Ovary (tissue), 7 donors: ENCODE measurements at regions not wholly inside any gene's neighbourhood (a gene's known extent, or its start where the extent isn't known, plus 50 kb on each side); places are given as distances from the start of the nearest gene placed in this dataset.

ENCODE experiments used
- DNase-seq, 5 donors: peaks; one replicate each; pipeline ENCODE4 v3.0.0-alpha.2; 2019 to 2020
- H3K27ac ChIP-seq, 2 donors: fragments of 200-600 bp; one replicate each; pipeline versions ENCODE4 v1.5.1 to v1.8.0; 2019 to 2022
- H3K27me3 ChIP-seq: fragments of 200-600 bp; one replicate; pipeline ENCODE4 v1.8.0; 2022
- H3K36me3 ChIP-seq: fragments of 200-600 bp; sonication (generic); one replicate; pipeline ENCODE4 v1.5.1; 2019
- H3K4me1 ChIP-seq: one replicate; pipeline ENCODE4 v1.8.1; 2013; ENCODE audit warnings: mild to moderate bottlenecking, moderate library complexity; ENCODE audit not compliant: insufficient read depth
- H3K4me3 ChIP-seq: fragments of 200-600 bp; sonication (generic); one replicate; pipeline ENCODE4 v1.5.1; 2017
- H3K9me3 ChIP-seq, 2 donors: fragments of 200-600 bp in 1 of 2; sonication (generic) in 1 of 2; one replicate each; pipeline versions ENCODE4 v1.5.1 to v1.8.1; 2013 to 2019; ENCODE audit warnings: mild to moderate bottlenecking in 1 of 2, moderate library complexity in 1 of 2
- CTCF ChIP-seq, 3 donors: fragments of 450-650 bp in 2 of 3; fragments of 200-600 bp in 1 of 3; IDR thresholded peaks; one replicate each; pipeline versions ENCODE4 v1.5.1 to v1.8.0; 2016 to 2022; ENCODE audit warnings: antibody characterized with exemption in 3 of 3, mild to moderate bottlenecking in 1 of 3
- EP300 ChIP-seq: sonication (generic); formaldehyde crosslinking; IDR thresholded peaks from one replicate; pipeline ENCODE4 v1.6.1; 2017; ENCODE audit warnings: antibody characterized with exemption
- POLR2A ChIP-seq: fragments of 450-650 bp; IDR thresholded peaks from one replicate; pipeline ENCODE4 v1.6.1; 2017; ENCODE audit warnings: antibody characterized with exemption, mild to moderate bottlenecking, moderate library complexity
- WGBS, 3 donors: extraction: QIAGEN DNeasy Blood & Tissue Kit in 1 of 3; methylation state at CpG; one replicate each; pipeline versions ENCODE4 v1.1.5 to v1.1.7; 2013 to 2017; 5-methylcytosine and 5-hydroxymethylcytosine counted together
- intact Hi-C, 4 donors: fragments of 100-400 bp; cut with DNase I; formaldehyde crosslinking; loops; one replicate each; pipeline versions ENCODE4 v1.11.0 to v1.15.1; 2022 to 2023
- donor health status: DM: no; HTN: no; CAD: no; lungs with moderate emphysema.
- donor health status: DM: no; HTN: no; CAD: no.
- donor health status: Bipolar disorder and iron deficiency.
- donor health status: DM: no; HTN: no; CAD: no.
- donor health status: DM: yes; HTN: yes; CAD: no.

GRCh38 chr2:15856318-15856717, 84.0 kb upstream of the MYCN start:
- intact Hi-C loops, result no loop called here
- no peak for DNase-seq
- 87 to 92% (median 91%) methylated on average over 3 of the region's 3 CpGs for WGBS, 3 donors

GRCh38 chr2:15858466-15858865, 81.9 kb upstream of the MYCN start:
- no peak for TF ChIP-seq EP300
- no peak for TF ChIP-seq CTCF (IDR thresholded peaks at IDR 0.05)
- no peak for TF ChIP-seq POLR2A
- no peaks in the 10 kb centered on the region for H3K4me1 ChIP-seq
- no peak for DNase-seq
- H3K9me3 ChIP-seq, result no peaks in the 10 kb centered on the region
- no peak overlapping the region for H3K4me3 ChIP-seq
- H3K27ac ChIP-seq, result no peak overlapping the region
- no peaks in the 10 kb centered on the region for H3K36me3 ChIP-seq
- no peaks in the 10 kb centered on the region for H3K27me3 ChIP-seq
- 86 to 91% (median 91%) methylated on average over 6 of the region's 6 CpGs for WGBS, 3 donors
- intact Hi-C loops, result no loop called here

More at GRCh38 chr2:15856318-15856717, 84.0 kb upstream of the MYCN start:
- Histone ChIP-seq H3K9me3 (no peaks in the 10 kb centered on the region), H3K4me1 (no peaks in the 10 kb centered on the region), H3K27ac (no peak overlapping the region), H3K27me3 (no peaks in the 10 kb centered on the region), H3K36me3 (no peaks in the 10 kb centered on the region), H3K4me3 (no peak overlapping the region)
- TF ChIP-seq POLR2A (no peak), CTCF (IDR thresholded peaks at IDR 0.05) (no peak), EP300 (no peak)

DNA sequence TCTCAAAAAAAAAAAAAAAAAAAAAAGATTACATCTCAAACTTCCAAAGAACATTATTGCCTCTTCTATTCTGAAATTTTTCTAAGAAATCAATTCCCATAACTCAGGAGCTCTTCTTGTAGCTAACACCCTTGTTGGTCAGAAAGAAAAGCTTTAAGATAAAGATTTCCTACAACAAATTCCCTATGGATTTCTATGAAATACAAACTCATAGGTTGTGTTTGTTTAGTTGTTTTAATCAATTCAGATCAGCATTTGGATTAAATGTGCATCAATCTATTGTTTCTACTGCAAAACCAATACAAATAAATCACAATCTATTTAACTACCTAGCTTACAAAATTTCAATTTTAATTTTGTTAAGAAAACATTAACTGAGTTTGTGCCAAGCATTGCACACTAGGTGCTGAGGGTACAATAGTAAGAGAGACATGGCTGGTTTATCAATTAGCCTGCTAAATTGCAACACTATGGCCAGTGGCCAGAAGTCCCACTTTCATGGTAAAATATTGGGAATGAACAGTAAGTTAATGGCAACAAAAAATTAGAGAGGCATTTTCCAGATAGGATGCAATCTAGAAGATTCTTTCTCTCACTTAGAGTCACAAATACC, 80.2 kb upstream of the MYCN start:
- no peak for TF ChIP-seq EP300
- no peaks in the 10 kb centered on the region for H3K36me3 ChIP-seq
- intact Hi-C loops, result no loop called here
- no peaks in the 10 kb centered on the region for H3K9me3 ChIP-seq
- no peaks in the 10 kb centered on the region for H3K4me1 ChIP-seq
- H3K27ac ChIP-seq, result no peak overlapping the region
- H3K27me3 ChIP-seq, result no peaks in the 10 kb centered on the region
- no peak overlapping the region for H3K4me3 ChIP-seq
- no peak for DNase-seq

- 88 to 93% (median 88%) methylated on average over 1 of the region's 1 CpG for WGBS, 3 donors
- DNase-seq, result no peak
- H3K27me3 ChIP-seq, result no peaks in the 10 kb centered on the region
- no peaks in the 10 kb centered on the region for H3K36me3 ChIP-seq
- H3K4me3 ChIP-seq, result no peak overlapping the region
- H3K4me1 ChIP-seq, result no peaks in the 10 kb centered on the region
- intact Hi-C loops, result no loop called here
- H3K27ac ChIP-seq, result no peak overlapping the region
- H3K9me3 ChIP-seq, result no peaks in the 10 kb centered on the region
- no peak for TF ChIP-seq POLR2A
Observed at GRCh38 chr2:15860760-15861159, 79.6 kb upstream of the MYCN start.

- no peak overlapping the region for H3K4me3 ChIP-seq
- intact Hi-C loops, result no loop called here
- H3K27me3 ChIP-seq, result no peaks in the 10 kb centered on the region
- H3K36me3 ChIP-seq, result no peaks in the 10 kb centered on the region
- no peak for TF ChIP-seq CTCF (IDR thresholded peaks at IDR 0.05)
- TF ChIP-seq POLR2A, result no peak
- TF ChIP-seq EP300, result no peak
- no peaks in the 10 kb centered on the region for H3K9me3 ChIP-seq
- H3K27ac ChIP-seq, result no peak overlapping the region
- H3K4me1 ChIP-seq, result no peaks in the 10 kb centered on the region
- no peak for DNase-seq
- 87 to 90% (median 90%) methylated on average over 6 of the region's 6 CpGs for WGBS, 3 donors
Observed at GRCh38 chr2:15861172-15861822, 79.1 kb upstream of the MYCN start.
